HG03571 (cell line): ENCODE measurements at regions not wholly inside any gene's neighbourhood (a gene's known extent, or its start where the extent isn't known, plus 50 kb on each side); places are given as distances from the start of the nearest gene placed in this dataset.

Experiments used
- ATAC-seq: cut with Tn5 transposase; IDR thresholded peaks from one replicate; pipeline ENCODE4 v1.9.1; 2021; ENCODE audit not compliant: unreplicated experiment

- no peak for ATAC-seq
Measured at GRCh38 chr2:122469147-122469546, 713.7 kb downstream of the TSN start.

DNA sequence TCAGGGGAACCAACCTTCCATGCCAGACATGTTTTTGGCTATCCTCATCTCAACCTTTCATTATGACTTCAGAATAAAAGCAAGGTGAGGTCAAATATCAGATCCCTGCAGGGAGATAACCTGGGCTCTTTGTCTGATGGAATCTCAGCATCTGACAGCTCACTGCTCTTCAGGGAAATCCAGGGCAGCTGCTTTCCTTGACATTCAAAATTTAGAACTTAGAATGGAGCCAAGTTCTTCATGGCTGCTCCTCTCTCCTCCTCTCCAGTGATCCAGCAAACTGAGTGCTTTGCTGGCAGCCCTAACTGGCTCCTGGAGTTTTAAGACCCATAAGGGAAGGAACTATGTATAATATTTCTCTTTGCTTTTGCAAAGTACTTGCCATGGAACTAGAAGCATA, 716.3 kb downstream of the TSN start:
- ATAC-seq = no peak

DNA sequence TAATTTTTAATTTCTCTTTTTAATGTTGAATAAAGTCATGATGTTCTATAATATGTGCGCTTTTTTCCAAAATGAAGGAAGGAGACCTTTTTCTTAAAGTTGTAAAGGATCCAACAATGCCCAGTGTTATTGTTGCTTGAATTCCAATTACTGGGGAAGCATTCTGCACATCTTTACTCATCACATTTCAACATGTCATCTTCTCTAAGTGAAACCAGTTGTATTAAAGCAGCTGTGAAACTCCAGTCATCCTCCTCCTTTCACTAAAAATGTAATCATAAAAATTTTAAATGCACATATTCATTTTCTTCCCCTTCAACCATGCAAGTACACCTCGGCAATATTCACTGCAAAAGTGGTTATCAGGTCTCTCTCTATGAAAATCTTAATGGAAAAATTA, 722.7 kb downstream of the TSN start:
- ATAC-seq = no peak

DNA sequence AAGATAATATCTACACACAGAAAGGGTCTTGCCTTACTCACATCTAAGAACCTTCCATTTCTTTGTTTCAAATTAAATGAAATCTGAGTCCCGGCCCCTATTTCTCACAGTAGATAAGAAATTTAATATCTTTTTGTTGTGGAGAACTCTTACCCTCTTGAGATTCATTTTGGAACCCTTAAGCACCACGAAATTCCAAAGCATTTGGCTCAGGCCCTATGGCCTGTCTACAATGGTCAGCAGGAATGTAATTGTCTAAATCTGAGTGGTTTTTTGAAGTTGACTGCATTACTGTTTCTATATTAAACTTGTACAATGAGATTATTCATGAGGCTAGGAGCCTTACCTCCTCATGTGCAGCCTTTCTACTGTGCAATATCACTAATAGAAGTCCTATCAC, 723.3 kb downstream of the TSN start:
- no peak for ATAC-seq

- no peak for ATAC-seq
Measured at GRCh38 chr2:122480501-122481243, 725.2 kb downstream of the TSN start.

DNA sequence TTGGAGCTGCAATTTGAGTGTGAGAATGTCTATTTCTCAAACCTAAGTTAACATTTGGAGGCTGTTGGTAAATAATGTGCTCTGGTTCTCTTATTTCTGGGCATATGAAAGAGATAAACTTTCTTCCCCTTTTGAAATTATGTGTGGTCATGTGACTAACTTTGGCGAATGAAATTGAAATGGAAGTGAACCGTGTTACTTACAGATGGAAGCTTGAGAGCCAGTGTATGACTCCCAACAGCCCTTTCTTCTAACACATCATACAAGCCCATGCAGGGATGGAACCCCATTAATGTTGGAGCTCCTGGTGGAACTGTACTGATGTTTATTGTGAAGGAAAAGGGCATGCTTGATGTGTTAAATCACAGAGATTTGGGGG, 725.8 kb downstream of the TSN start:
- ATAC-seq = no peak

DNA sequence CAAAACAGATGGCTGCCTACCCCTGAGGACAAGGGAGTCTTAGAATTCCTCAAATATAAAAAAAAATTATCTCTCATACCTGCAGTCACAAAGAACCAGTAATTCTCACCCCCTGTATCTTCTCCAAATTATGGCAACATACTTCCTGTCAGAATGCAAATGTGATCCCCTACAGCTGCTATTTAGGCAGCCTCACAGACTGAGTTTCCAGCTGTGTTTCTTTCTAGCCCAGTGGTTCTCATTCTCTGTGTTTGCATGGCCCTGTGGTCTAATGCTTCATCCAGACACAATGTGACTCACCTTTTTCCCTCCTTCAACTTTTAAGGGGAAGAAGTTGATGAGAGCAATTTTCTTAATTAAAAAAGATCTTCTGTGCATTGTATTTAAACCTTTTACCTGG, 726.3 kb downstream of the TSN start:
- no peak for ATAC-seq

GRCh38 chr2:122486086-122486485, 730.6 kb downstream of the TSN start:
- no peak for ATAC-seq

DNA sequence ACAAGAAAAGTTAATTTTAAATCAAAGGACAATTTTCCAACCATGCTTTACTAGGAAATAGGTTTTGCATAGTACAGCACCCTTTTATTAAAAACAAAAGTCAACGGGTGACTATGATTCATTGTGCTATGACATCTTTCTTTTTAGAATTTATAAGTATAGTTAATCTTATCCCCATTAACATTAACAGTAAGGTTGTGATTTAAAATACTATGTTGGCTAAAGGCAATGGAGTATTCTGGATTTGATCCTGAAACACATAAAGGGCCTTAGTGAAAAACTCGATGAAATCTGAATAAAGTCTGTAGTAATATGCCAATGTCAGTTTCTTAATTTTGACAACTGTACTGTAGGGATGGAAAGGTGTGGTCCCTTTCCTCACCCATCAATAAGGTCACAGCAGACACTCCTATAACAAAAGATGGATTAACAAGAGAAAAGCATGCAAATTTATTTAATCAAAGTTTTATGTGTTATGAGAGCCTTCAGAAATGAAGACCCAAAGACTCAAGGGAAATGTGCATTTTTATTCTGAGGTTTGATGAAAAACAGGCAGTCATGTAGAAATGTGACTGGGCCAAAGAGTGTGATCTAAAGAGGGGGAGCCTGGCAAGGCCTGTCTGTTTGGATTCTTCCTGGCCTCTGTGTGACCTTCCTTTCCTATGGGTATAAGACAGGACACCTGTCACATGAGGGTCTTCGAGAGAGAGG, 731.4 kb downstream of the TSN start:
- no peak for ATAC-seq

- ATAC-seq = no peak
Measured at GRCh38 chr2:122491011-122491410, 735.6 kb downstream of the TSN start.

GRCh38 chr2:122500316-122501105, 745.1 kb downstream of the TSN start:
- no peak for ATAC-seq

DNA sequence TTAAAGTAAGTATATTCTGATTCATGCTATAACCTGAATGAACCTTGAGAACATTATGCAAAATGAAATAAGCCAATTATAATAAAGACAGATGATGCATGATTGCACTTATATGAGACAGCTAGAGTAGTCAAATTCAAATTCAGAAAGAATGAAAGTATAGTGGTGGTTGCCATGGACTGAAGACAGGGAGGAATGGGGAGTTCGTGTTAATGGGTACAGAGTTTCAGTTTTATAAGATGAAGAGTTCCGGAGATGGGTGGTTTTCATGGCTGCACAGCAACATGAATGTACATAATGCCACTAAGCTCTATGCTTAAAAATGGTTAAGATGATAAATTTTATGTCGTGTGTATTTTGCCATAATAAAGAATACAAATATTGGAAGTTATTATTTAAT, 751.2 kb downstream of the TSN start:
- no peak for ATAC-seq

GRCh38 chr2:122507261-122507660, 751.8 kb downstream of the TSN start:
- ATAC-seq = no peak

DNA sequence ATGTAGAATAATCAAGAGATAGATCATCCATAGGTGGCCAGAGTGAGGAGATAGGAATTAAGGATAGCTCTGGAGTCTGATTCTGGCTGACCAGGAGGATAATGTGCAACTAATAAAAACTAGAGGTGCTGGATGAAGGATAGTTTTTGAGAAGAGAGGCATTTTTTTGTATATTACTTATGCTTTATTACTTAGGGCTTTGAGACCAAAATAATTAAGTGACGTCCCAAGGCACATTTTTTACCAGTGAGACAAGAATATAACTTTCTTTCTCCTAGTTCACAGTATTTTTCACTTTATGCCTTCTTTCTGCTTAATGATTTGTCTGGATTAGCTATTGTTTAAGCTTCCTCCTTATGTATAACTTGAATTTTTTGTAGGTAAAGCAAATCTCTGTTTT, 756.6 kb downstream of the TSN start:
- ATAC-seq = no peak

DNA sequence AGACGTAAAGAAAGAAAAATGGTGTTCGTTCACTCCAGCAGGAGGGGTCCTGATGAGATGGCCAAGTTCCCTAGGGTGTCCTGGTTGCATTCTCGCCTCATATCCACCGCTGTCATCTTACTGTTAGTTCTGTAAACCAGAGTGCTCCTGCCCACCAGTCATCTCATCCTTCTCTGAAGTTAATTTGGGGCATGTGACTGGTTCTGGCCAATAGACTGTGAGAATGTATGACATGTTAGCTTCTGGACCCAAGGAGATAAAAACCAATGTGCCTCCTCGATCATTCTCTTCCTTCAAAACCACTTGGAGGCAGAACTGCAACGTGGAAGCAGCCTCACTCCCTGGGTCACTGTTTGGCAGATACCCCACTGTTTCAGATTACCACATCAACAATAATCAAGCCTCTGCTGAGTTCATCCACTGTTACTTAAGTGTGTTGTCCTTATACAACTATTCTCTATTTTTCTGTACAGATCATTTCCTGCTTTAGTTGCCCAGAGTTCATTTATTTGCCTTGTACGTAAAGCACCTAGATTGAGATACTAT, 759.1 kb downstream of the TSN start:
- no peak for ATAC-seq

DNA sequence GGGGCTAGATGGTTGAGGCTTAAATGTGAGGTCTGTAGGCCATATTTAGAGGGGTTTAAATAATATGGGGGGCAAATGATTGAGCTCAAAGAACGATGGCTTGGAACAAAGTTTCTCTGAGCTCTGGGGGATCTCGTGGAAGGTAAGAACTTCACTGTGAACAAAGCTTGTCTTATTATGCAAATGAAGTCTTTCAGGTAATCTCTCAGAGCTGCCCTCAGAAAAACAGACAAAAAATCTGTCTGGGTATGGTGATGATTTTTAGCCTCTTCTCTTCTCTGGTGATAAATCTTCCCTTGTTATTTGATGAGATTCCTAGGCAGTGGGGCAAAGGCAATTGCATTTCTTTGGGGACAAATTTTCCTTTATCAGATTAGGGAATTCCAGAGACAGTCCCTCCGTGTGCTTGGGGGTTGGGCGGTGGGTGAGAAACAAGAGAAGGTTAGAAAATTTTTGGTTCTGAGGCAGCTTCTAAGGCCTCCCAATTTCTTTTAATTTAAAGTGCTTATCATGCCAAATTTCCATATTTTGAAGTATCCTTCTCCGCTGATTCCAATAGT, 760.4 kb downstream of the TSN start:
- no peak for ATAC-seq

DNA sequence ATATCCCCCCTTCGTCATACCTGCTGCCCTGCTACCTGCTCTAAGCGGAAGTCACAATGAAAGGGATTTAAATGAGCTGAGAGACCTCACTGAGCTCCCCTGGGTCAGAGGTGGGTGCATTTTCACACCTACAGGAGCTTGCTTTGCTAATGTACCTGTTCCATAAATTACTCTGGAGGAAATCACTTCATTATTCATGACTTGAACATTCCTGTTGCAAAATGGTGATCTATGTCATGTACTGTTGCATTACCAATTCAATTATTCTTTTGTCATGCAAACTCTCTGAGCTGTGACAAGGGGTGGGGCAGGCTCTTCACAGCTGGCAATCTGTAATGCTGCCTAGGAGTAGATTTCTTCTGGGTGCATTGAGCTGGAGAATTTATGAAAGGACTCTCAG, 761.3 kb downstream of the TSN start:
- ATAC-seq = no peak

- ATAC-seq = no peak
Measured at GRCh38 chr2:122519366-122519765, 763.9 kb downstream of the TSN start.

GRCh38 chr2:122519821-122520611, 764.6 kb downstream of the TSN start:
- no peak for ATAC-seq

GRCh38 chr2:122523143-122523542, 767.7 kb downstream of the TSN start:
- ATAC-seq = no peak

- ATAC-seq = no peak
Measured at GRCh38 chr2:122523981-122524380, 768.5 kb downstream of the TSN start.
